HG03457 (cell line): ENCODE measurements at regions not wholly inside any gene's neighbourhood (a gene's known extent, or its start where the extent isn't known, plus 50 kb on each side); places are given as distances from the start of the nearest gene placed in this dataset.
"Not testable (repeated sequence)": the region's sequence is repeated elsewhere in the genome, so short reads cannot be mapped to it uniquely, and the experiment has no call there.

ENCODE experiments used
- ATAC-seq: cut with Tn5 transposase; IDR thresholded peaks from one replicate; pipeline ENCODE4 v1.9.1; 2021; ENCODE audit warnings: moderate number of reproducible peaks; ENCODE audit not compliant: unreplicated experiment

GRCh38 chr21:15562748-15563147 lies 167.0 kb upstream of the USP25 start:
- no peak for ATAC-seq

- ATAC-seq, result no peak
These were observed 164.9 kb upstream of the USP25 start for GRCh38 chr21:15564907-15565306.

GRCh38 chr21:15566703-15567102 lies 163.1 kb upstream of the USP25 start:
- no peak for ATAC-seq

- ATAC-seq, result no peak
These were observed 162.6 kb upstream of the USP25 start for GRCh38 chr21:15567191-15567590.

GRCh38 chr21:15568516-15568915 lies 161.3 kb upstream of the USP25 start:
- no peak for ATAC-seq

GRCh38 chr21:15586752-15587427 lies 142.9 kb upstream of the USP25 start:
- no peak for ATAC-seq

- no peak for ATAC-seq
These were observed 137.4 kb upstream of the USP25 start for GRCh38 chr21:15592271-15592860.

- ATAC-seq, result no peak
These were observed 136.8 kb upstream of the USP25 start for GRCh38 chr21:15592957-15593356.

- no peak for ATAC-seq
These were observed 128.4 kb upstream of the USP25 start for GRCh38 chr21:15601390-15601789.

GRCh38 chr21:15604413-15604812 lies 125.4 kb upstream of the USP25 start:
- ATAC-seq, result no peak

- ATAC-seq, result no peak
These were observed 115.0 kb upstream of the USP25 start for GRCh38 chr21:15614766-15615165.

GRCh38 chr21:15616864-15617574 lies 112.8 kb upstream of the USP25 start:
- ATAC-seq, result no peak

GRCh38 chr21:15617964-15618363 lies 111.8 kb upstream of the USP25 start:
- ATAC-seq, result no peak

GRCh38 chr21:15620892-15621291 lies 108.9 kb upstream of the USP25 start:
- no peak for ATAC-seq

- no peak for ATAC-seq
These were observed 105.1 kb upstream of the USP25 start for GRCh38 chr21:15624646-15625045.

- ATAC-seq, result no peak
These were observed 104.4 kb upstream of the USP25 start for GRCh38 chr21:15625363-15625762.

GRCh38 chr21:15626031-15626430 lies 103.8 kb upstream of the USP25 start:
- no peak for ATAC-seq

- ATAC-seq, result no peak
These were observed 102.8 kb upstream of the USP25 start for GRCh38 chr21:15627011-15627410.

- ATAC-seq, result no peak
These were observed 102.0 kb upstream of the USP25 start for GRCh38 chr21:15627823-15628222.

GRCh38 chr21:15631342-15631741 lies 98.4 kb upstream of the USP25 start:
- no peak for ATAC-seq

- not testable (repeated sequence) for ATAC-seq
These were observed 95.2 kb upstream of the USP25 start for GRCh38 chr21:15634541-15634940.

GRCh38 chr21:15638856-15639549 lies 90.8 kb upstream of the USP25 start:
- ATAC-seq, result no peak
